ENCODE measurements at regions not wholly inside any gene's neighbourhood (a gene's known extent, or its start where the extent isn't known, plus 50 kb on each side); places are given as distances from the start of the nearest gene placed in this dataset.

DNA sequence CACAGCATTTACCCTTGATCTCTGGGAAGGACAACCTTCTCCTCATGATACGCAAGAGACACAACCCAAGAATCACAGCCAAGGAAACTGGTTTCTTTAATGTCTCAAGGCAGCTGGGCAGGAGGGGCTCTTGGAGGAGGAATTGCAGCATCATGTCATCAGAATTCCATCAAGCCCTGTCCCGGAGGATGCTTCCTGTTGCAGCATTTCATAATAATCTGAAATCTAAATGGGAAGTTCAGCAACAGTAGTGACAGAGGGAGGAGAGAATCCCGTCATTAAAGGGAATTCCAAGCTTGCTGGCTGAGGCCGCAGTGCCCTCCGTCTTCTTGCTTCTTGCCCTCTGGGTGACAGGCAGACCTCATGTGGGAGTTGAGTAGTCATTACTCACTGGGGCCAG, 192.7 kb downstream of the TENT4A start:
- TF ChIP-seq, protein P1, sequence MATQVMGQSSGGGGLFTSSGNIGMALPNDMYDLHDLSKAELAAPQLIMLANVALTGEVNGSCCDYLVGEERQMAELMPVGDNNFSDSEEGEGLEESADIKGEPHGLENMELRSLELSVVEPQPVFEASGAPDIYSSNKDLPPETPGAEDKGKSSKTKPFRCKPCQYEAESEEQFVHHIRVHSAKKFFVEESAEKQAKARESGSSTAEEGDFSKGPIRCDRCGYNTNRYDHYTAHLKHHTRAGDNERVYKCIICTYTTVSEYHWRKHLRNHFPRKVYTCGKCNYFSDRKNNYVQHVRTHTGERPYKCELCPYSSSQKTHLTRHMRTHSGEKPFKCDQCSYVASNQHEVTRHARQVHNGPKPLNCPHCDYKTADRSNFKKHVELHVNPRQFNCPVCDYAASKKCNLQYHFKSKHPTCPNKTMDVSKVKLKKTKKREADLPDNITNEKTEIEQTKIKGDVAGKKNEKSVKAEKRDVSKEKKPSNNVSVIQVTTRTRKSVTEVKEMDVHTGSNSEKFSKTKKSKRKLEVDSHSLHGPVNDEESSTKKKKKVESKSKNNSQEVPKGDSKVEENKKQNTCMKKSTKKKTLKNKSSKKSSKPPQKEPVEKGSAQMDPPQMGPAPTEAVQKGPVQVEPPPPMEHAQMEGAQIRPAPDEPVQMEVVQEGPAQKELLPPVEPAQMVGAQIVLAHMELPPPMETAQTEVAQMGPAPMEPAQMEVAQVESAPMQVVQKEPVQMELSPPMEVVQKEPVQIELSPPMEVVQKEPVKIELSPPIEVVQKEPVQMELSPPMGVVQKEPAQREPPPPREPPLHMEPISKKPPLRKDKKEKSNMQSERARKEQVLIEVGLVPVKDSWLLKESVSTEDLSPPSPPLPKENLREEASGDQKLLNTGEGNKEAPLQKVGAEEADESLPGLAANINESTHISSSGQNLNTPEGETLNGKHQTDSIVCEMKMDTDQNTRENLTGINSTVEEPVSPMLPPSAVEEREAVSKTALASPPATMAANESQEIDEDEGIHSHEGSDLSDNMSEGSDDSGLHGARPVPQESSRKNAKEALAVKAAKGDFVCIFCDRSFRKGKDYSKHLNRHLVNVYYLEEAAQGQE (IDR thresholded peaks at IDR 0.05; ENCODE audit: low read depth): no peak
- TF ChIP-seq EGR1 (IDR thresholded peaks at IDR 0.05): no peak
- no peak for TF ChIP-seq CEBPB (IDR thresholded peaks at IDR 0.05)
- no peak for TF ChIP-seq TAF1 (IDR thresholded peaks at IDR 0.05; ENCODE audit: low read depth)
- TF ChIP-seq ZBTB7A (IDR thresholded peaks at IDR 0.05; ENCODE audit: low read depth): no peak
- TF ChIP-seq, protein P2, sequence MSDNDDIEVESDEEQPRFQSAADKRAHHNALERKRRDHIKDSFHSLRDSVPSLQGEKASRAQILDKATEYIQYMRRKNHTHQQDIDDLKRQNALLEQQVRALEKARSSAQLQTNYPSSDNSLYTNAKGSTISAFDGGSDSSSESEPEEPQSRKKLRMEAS (IDR thresholded peaks at IDR 0.05): no peak

Measured in Ishikawa (cell line).